Subcutaneous abdominal adipose tissue (tissue), 5 donors: ENCODE measurements at regions not wholly inside any gene's neighbourhood (a gene's known extent, or its start where the extent isn't known, plus 50 kb on each side); places are given as distances from the start of the nearest gene placed in this dataset.

Source experiments
- H3K27ac ChIP-seq: one replicate; pipeline ENCODE4 v1.7.0; 2013; ENCODE audit warnings: low read depth, mild to moderate bottlenecking, inconsistent platforms, low read length, moderate library complexity
- H3K27me3 ChIP-seq, 5 donors: one replicate each; pipeline ENCODE4 v1.7.0; 2013; ENCODE audit warnings: low read length in 5 of 5, inconsistent platforms in 1 of 5; ENCODE audit not compliant: control insufficient read depth in 5 of 5, insufficient read depth in 4 of 5
- H3K36me3 ChIP-seq, 5 donors: one replicate each; pipeline ENCODE4 v1.7.0; 2013; ENCODE audit warnings: low read length in 5 of 5; ENCODE audit not compliant: control insufficient read depth in 5 of 5, insufficient read depth in 5 of 5
- H3K4me1 ChIP-seq, 5 donors: one replicate each; pipeline ENCODE4 v1.7.0; 2013; ENCODE audit warnings: low read length in 5 of 5, mild to moderate bottlenecking in 3 of 5, moderate library complexity in 1 of 5; ENCODE audit not compliant: control insufficient read depth in 5 of 5, insufficient read depth in 5 of 5
- H3K4me3 ChIP-seq, 5 donors: one replicate each; pipeline ENCODE4 v1.7.0; 2013; ENCODE audit warnings: low read length in 5 of 5, low read depth in 1 of 5
- H3K9ac ChIP-seq, 5 donors: one replicate each; pipeline ENCODE4 v1.7.0; 2013; ENCODE audit warnings: low read length in 5 of 5, mild to moderate bottlenecking in 4 of 5, moderate library complexity in 3 of 5
- H3K9me3 ChIP-seq, 5 donors: one replicate each; pipeline ENCODE4 v1.7.0; 2013; ENCODE audit warnings: low read length in 5 of 5; ENCODE audit not compliant: control insufficient read depth in 5 of 5
- donor health status: healthy.
- donor health status: healthy.
- donor health status: healthy.
- donor health status: healthy.
- donor health status: healthy.

DNA sequence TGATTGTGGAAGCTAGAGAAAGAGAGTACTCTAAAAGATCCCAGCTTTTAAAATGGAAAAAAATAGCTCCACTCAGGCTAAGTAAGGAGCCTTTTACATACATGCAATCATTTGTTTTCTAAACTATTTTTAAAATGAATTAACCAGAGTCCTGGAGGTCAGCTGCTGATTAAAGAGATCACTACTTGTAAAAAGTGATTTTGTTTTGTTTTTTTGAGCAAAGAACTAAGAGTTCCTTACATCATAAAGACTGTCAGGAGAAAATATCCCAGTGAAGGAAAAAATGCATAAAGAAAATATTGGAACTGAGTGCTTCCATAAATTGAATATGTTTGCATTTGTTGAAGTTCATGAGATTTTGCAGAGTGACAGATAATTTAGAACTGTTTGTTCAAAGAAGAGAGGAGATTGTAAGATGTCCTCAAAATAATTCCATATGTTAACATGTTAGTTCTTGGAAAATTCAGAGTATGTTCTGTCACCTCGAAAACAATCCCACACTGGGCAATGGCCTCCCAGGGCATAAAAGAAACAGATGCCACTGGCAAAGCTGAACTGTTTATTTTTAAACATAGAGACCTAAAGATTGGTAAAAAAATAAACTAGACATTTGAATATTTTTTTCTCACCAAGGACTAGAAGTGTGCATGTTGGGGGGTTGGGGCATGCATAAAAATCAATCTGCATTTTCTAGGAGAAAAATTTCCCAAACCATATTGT is 264.7 kb downstream of the NPR3 start:
- no peaks in the 10 kb centered on the region for H3K27me3 ChIP-seq
- H3K27ac ChIP-seq: no peak overlapping the region
- no peaks in the 10 kb centered on the region for H3K9me3 ChIP-seq
- no peak overlapping the region for H3K4me3 ChIP-seq
- H3K4me1 ChIP-seq: peaks cover 0 to 5% (median 0%) of the 10 kb centered on the region in 5 donors
- no peak overlapping the region for H3K9ac ChIP-seq
- no peaks in the 10 kb centered on the region for H3K36me3 ChIP-seq

DNA sequence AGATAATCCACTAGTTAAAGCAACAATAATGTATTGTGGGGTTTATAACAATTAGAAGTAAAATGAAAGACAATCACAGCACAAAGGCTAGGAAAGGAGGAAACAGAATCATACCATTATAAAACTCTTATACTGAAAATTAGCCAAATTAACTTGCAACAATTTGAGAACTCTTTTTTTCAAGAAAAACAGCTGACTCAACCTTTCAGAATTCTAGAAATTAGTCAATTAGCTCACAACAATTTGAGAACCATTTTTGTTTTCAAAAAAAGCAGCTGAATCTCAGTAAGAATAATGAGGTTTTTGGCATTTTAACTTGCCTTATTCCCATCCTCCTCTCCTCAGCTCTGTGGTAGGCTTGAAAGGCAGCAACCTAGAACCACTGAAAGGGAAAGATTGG is 269.9 kb downstream of the NPR3 start:
- Histone ChIP-seq H3K36me3 (no peaks in the 10 kb centered on the region), H3K9me3 (peaks cover 0 to 5% (median 0%) of the 10 kb centered on the region in 5 donors), H3K4me1 (peaks cover 0 to 5% (median 0%) of the 10 kb centered on the region in 5 donors), H3K9ac (no peak overlapping the region), H3K27ac (no peak overlapping the region), H3K27me3 (no peaks in the 10 kb centered on the region), H3K4me3 (no peak overlapping the region)

DNA sequence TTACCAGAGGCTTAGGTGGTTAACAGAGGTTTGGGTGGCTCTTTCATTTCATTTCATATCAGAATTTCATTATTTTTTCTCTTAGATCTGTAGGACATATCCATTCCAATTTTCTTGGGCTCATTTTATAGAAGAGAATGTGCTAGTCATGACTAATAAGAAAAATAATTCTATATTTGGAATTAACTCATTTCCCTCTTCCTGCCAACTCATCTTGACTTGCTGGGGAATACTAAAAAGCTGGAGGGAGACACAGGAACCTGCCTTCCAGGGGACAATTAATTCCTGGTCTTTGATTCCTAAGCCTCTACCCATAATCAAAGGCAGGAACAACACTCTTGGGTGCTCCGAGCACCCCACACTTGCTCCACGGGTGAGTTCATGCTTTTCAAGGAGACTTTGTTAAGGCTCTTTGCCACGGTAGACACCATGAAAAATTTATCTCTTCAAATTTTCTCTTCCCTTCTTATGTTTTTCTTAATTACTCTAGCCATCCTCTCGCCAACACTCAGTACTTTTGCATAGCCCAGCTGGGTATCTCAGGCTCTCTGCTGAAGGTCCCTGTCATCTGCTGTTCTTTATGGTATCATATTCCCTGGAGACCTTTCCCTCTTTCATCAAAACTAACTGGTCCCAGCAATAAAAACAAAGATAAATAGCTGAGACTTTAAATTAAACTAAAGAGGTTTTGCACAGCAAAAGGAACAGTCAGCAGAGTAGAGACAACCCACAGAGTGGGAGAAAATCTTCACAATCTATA is 273.9 kb downstream of the NPR3 start:
- peaks cover 0 to 5% (median 0%) of the 10 kb centered on the region in 5 donors for H3K9me3 ChIP-seq
- H3K27ac ChIP-seq: no peak overlapping the region
- H3K4me3 ChIP-seq: no peak overlapping the region
- no peaks in the 10 kb centered on the region for H3K4me1 ChIP-seq
- H3K9ac ChIP-seq: no peak overlapping the region
- no peaks in the 10 kb centered on the region for H3K36me3 ChIP-seq
- no peaks in the 10 kb centered on the region for H3K27me3 ChIP-seq

DNA sequence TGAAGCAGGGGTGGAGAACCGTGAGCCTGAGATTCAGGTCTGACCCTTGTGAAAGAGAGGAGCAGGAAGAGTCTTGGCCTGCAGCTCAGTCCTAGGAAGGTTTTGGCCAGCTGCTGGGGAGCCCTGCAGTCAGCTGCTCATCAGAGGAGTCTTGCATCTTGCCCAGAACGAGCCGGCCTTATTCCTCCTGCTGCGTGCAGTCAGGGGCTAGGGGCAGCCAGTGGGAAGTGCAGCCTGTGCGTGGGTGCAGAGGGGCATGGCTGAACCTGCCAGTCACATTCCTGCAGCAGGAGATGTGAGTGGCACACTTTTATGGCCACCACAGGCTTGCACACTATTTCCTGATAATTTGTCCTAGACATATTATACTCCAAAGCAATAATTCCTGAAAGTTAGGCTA is 278.7 kb downstream of the NPR3 start:
- no peaks in the 10 kb centered on the region for H3K27me3 ChIP-seq
- no peak overlapping the region for H3K27ac ChIP-seq

DNA sequence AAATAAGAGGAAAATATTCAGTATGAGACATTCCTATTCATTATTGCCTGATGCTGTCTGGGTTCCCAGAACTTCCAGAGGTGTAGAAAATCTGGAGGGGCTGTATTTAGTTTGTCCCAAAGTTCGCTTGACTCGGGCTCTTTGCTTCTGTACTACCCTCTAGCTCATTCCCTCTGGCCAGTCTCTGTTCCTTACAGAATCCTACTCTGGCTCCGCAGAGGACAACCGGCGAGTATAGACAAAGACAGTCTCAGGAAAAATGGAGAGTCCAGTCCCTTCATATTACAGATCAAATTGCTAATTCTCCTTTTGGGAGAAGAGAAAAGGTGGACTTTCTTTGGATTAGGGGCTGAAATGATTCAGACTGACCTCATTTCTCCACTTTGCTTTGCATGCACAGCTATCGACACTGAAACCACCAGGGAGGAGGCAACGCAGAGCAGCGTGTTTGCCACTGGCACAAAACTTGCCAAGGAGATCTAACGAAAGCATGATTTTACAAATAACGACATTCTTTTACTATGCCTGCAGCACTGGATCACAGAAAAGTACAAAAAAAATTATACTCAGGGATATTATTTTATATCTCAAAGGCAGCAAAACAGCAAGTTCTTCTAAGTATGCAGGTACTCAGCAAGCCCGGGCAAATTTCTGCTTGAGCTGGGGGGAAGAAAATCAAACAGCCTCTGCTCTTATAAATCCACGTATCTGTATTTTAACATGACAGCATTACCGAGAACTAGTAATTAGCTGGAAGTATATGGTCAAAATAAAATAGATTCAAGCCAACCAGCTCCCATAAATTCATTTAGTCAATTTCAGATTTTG is 279.7 kb downstream of the NPR3 start:
- Histone ChIP-seq H3K4me1 (no peaks in the 10 kb centered on the region), H3K9me3 (no peaks in the 10 kb centered on the region), H3K27me3 (no peaks in the 10 kb centered on the region), H3K36me3 (no peaks in the 10 kb centered on the region), H3K4me3 (no peak overlapping the region), H3K27ac (no peak overlapping the region), H3K9ac (no peak overlapping the region)

More for the DNA sequence above, 278.7 kb downstream of the NPR3 start:
- Histone ChIP-seq H3K4me1 (no peaks in the 10 kb centered on the region), H3K9me3 (no peaks in the 10 kb centered on the region), H3K9ac (no peak overlapping the region), H3K36me3 (no peaks in the 10 kb centered on the region), H3K4me3 (no peak overlapping the region)

DNA sequence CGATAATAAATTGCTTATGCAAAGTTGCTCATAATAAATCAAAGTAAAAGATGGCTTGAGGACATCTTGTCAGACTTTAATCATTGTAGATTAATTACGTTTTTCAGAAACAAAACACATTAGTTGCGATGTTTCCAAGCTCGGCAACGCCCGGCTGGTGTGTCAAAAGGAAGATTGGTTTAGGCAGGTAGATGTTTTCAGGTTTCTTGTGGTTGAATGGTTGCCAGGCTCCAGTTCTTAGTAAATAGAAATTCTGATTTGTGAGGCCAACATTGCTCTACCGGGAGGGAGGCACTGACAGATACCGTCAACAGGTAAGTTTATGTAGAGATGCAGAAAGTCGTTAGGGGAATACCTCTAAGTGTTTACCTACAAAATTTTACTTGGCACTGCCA is 280.3 kb downstream of the NPR3 start:
- H3K4me1 ChIP-seq: no peaks in the 10 kb centered on the region
- no peaks in the 10 kb centered on the region for H3K36me3 ChIP-seq
- H3K9me3 ChIP-seq: no peaks in the 10 kb centered on the region
- H3K9ac ChIP-seq: no peak overlapping the region
- no peaks in the 10 kb centered on the region for H3K27me3 ChIP-seq
- H3K4me3 ChIP-seq: no peak overlapping the region
- H3K27ac ChIP-seq: no peak overlapping the region

DNA sequence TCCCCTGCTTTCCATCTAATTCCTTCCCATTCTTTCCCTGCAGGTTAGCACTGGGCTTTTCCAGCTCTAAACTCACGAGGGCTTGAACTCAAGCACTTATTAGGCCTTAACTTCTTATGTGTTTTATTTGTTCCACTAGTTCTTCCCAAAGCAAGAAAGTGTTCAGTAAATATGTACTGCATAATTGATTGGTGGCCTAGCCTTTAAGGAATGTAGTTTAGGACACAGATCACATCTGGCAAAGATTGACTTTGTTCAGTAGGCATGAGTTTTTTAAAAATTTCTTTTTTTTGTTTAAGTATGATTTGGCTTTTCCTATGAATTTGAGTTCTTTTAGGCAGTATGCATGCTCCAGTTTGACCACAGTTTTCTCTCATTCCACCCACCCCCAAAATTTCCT is 285.2 kb downstream of the NPR3 start:
- H3K9ac ChIP-seq: no peak overlapping the region
- H3K36me3 ChIP-seq: no peaks in the 10 kb centered on the region
- no peaks in the 10 kb centered on the region for H3K27me3 ChIP-seq
- H3K4me3 ChIP-seq: no peak overlapping the region
- no peak overlapping the region for H3K27ac ChIP-seq
- H3K9me3 ChIP-seq: peaks cover 0 to 8% (median 0%) of the 10 kb centered on the region in 5 donors
- H3K4me1 ChIP-seq: no peaks in the 10 kb centered on the region

DNA sequence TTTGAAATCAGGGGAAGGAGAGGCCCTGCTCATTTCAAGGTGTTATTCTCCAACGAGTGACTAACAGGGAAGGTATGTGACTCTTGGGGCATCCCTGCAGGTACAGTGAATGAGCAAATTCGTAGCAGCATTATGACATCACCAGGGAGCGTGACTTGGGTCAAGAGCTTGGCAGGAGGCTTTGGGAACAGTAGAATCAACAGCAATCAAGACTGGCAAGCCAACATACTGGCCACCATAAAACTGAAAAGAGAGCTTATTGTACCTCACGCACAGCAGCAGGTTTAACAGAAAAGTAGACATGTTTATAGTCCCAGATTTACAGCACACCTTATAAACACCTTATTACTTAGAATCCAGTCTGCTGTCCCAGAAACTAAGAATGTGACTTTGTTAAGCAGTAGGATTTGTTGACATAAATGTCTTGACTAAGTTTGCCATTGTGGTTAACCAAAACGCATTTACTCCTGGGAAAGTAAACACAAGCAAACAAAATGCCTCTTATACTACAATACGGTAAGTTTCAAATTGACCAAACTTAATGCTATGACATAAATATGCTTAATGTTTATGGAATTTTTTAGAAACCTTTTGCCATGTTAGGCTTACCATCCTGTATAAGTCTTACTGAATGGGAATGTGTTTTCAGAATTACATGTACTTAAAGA is 297.8 kb downstream of the NPR3 start:
- H3K9me3 ChIP-seq: peaks cover 0 to 9% (median 3%) of the 10 kb centered on the region in 5 donors
- no peaks in the 10 kb centered on the region for H3K27me3 ChIP-seq
- no peaks in the 10 kb centered on the region for H3K4me1 ChIP-seq
- no peak overlapping the region for H3K27ac ChIP-seq
- H3K36me3 ChIP-seq: no peaks in the 10 kb centered on the region
- H3K9ac ChIP-seq: no peak overlapping the region
- no peak overlapping the region for H3K4me3 ChIP-seq

DNA sequence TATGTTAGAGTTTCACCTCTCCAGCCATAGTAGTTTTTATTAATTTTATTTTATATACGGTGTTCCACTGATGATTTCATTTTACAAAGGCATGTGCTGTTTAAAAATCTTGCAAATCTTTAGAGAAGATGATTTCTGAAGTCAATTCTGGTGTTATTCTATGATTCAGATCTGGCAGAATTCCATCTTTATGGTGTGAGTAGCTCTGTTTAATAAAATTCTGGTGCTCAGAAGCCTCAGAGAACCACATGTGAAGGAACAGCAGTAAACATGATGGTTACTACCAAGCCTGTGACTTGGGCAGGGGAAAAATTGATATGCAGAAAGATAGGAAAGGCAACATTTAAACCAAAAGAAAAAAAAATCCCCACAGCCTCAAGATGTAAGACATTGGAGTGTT is 299.7 kb downstream of the NPR3 start:
- Histone ChIP-seq H3K27ac (no peak overlapping the region), H3K27me3 (no peaks in the 10 kb centered on the region), H3K9me3 (peaks cover 4 to 17% (median 13%) of the 10 kb centered on the region in 5 donors), H3K36me3 (no peaks in the 10 kb centered on the region), H3K9ac (no peak overlapping the region), H3K4me1 (no peaks in the 10 kb centered on the region), H3K4me3 (no peak overlapping the region)
